ENCODE measurements at regions not wholly inside any gene's neighbourhood (a gene's known extent, or its start where the extent isn't known, plus 50 kb on each side); places are given as distances from the start of the nearest gene placed in this dataset.
"Not testable (repeated sequence)": the region's sequence is repeated elsewhere in the genome, so short reads cannot be mapped to it uniquely, and the experiment has no call there.

DNA sequence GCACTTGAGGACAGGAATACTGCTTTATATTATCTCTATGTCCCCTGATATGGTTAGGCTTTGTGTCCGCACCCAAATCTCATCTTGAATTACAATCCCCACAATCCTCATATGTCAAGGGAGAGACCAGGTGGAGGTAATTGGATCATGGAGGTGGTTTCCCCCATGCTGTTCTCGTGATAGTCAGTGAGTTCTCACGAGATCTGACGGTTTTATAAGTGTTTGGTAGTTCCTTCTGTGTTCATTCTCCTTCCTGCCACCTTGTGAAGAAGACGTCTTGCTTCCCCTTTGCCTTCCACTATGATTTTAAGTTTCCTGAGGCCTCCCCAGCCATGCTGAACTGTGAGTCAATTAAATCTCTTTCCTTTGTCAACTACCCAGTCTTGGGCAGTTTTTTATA lies 51.7 kb upstream of the MDGA1 start:
- not testable (repeated sequence) for H3K9me3 ChIP-seq (replicated peaks; ENCODE audit: low read length); H3K36me3 ChIP-seq (ENCODE audit: insufficient read depth, low read length); H3K4me2 ChIP-seq (ENCODE audit: low read length); H3K4me1 ChIP-seq (ENCODE audit: control insufficient read depth, insufficient read depth, low read length); H3K4me3 ChIP-seq (ENCODE audit: low read length); H3K9ac ChIP-seq (ENCODE audit: low read depth, low read length)
- peaks cover 44% of the 10 kb centered on the region for H3K27me3 ChIP-seq (ENCODE audit: control insufficient read depth, insufficient read depth, low read length)

DNA sequence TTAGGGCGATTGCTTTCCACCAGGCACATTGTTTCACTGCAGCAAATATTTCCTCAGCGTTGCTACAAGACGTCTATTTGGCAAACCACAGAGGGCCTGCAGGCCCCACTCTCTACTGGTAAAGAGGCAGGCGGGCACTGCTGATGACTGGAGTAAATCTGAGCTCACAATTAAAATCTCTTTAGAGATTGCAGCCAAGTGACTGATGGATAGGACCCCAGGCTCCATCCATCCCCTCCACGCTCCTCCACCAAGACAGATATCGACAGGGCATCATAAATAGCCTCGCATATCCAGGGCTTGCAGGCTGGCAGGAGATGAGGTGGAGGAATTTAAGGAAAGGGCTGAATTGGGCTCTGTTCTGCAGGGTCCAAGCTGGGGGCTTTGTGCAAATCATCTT lies 50.4 kb upstream of the MDGA1 start:
- no peak overlapping the region for H3K4me3 ChIP-seq (ENCODE audit: low read length)
- no peaks in the 10 kb centered on the region for H3K4me1 ChIP-seq (ENCODE audit: control insufficient read depth, insufficient read depth, low read length)
- H3K9me3 ChIP-seq (replicated peaks; ENCODE audit: low read length): no peaks in the 10 kb centered on the region
- H3K27me3 ChIP-seq (ENCODE audit: control insufficient read depth, insufficient read depth, low read length): peaks cover 53% of the 10 kb centered on the region
- H3K9ac ChIP-seq (ENCODE audit: low read depth, low read length): no peak overlapping the region
- no peaks in the 10 kb centered on the region for H3K36me3 ChIP-seq (ENCODE audit: insufficient read depth, low read length)
- H3K4me2 ChIP-seq (ENCODE audit: low read length): no peak overlapping the region
